ENCODE measurements at regions not wholly inside any gene's neighbourhood (a gene's known extent, or its start where the extent isn't known, plus 50 kb on each side); places are given as distances from the start of the nearest gene placed in this dataset.
"Not testable (repeated sequence)": the region's sequence is repeated elsewhere in the genome, so short reads cannot be mapped to it uniquely, and the experiment has no call there.

GRCh38 chr10:84012431-84012830 is 126.9 kb upstream of the GHITM start:
- no peak overlapping the region for H3K27ac ChIP-seq
- TF ChIP-seq CTCF (IDR thresholded peaks at IDR 0.05) (no peak), ZFX (IDR thresholded peaks at IDR 0.05; ENCODE audit: borderline replicate concordance) (no peak)

DNA sequence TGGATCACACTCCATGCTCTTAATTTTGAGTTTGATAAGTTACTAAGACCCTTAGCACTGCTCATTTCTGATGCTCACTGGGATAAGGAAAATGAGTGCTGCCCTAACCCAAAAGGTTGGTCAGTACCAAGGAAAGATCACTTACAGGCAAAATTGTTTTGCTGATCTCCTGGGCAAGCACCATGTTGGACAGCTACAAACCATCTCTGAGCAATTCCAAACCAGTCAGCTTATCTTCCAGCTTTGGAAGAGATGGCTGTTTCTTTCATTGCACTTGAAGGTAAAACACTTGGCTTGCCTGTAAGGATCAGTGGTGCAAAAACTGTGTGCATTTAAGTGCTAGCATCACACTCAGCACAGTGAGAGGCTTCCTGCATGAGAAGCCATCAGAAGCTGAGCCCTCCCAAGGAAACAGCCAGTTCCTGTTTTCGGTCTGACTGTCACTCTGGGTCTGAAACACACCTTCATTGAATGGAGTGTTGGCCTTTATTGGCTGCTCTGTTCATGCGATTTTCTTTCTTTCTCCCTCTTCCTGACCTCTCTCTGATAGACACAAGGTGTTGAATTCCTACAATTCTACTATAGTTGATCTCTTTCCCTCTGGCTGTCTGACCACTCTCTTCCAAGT is 126.4 kb upstream of the GHITM start:
- TF ChIP-seq ZFX (IDR thresholded peaks at IDR 0.05; ENCODE audit: borderline replicate concordance) (no peak), CTCF (IDR thresholded peaks at IDR 0.05) (no peak)
- H3K27ac ChIP-seq, result no peak overlapping the region

DNA sequence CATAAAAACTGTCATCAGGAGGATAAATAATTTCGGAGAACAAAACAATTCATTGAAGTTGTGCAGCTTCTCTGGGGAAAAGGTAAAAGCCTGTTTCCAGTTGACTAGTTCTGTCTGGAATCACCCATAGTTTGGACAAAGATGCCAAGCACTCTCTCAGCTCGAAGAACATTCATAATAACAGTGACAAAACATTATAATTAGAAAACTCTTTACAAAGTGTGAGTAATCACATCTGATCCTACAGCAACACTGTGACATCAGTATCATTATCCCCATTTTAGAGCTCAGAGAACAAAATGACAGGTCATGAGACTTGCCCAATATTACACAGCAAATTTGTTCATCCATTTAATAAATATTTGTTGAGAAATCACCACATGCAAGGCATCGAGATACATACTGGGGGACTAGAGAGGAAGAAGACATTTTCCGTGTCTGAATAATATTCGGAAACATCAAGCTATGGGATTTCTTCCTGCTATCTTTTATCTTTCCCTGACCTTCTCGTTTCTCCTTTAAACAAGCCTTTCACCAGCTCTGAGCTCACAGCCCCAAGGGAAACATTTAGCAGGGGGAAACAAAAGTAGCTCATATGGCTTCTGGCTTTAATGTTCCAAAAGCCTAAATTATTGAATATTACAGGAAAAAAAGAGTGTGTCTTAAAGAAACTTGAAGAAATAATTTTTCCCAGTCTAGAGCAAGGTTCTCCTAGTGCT is 123.3 kb upstream of the GHITM start:
- no peak overlapping the region for H3K27ac ChIP-seq
- no peak for TF ChIP-seq CTCF (IDR thresholded peaks at IDR 0.05)
- no peak for TF ChIP-seq ZFX (IDR thresholded peaks at IDR 0.05; ENCODE audit: borderline replicate concordance)

DNA sequence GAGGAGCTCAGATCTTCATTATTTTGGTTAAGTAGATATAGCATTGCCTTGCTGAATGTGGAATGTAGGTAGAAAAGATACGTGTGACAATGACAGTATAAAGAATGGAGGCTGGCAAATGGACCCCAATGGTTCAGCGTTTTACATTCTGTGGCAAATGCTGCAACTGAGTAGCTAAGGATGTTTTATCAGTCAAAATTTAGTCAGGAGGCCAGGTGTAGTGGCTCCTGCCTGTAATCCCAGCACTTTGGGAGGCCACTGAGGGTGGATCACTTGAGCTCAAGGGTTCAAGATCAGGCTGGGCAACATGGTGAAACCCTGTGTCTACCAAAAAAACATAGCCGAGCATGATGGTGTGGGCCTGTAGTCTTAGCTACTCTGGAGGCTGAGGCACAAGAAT is 120.5 kb upstream of the GHITM start:
- no peak overlapping the region for H3K27ac ChIP-seq
- TF ChIP-seq ZFX (IDR thresholded peaks at IDR 0.05; ENCODE audit: borderline replicate concordance) (no peak), CTCF (IDR thresholded peaks at IDR 0.05) (no peak)

GRCh38 chr10:84019854-84020458 is 119.4 kb upstream of the GHITM start:
- not testable (repeated sequence) for H3K27ac ChIP-seq

DNA sequence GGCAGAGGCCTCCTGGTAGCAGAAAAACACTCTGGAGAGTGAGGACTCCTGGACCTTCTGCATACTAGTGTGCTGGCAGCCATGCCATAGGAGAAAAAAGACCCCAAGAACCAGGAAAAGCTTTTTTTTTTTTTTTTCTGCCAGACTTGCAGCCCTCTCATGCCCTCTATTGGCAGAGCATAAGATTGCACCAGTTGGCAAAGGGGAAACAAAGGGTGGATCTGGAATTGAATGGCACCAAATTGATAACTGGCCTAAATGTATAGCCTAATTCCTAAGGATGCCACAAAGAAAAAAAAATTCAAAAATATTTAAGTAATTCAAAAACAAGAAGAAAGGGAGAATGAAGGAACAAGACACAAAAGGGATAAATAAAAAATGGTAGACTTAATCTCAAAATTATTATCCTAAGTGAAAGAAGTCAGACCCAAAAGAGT is 112.5 kb upstream of the GHITM start:
- no peak for TF ChIP-seq ZFX (IDR thresholded peaks at IDR 0.05; ENCODE audit: borderline replicate concordance)
- peak; percentile 91 for TF ChIP-seq CTCF (IDR thresholded peaks at IDR 0.05)
- H3K27ac ChIP-seq, result no peak overlapping the region

GRCh38 chr10:84029840-84030239 is 109.5 kb upstream of the GHITM start:
- no peak for TF ChIP-seq CTCF (IDR thresholded peaks at IDR 0.05)
- TF ChIP-seq ZFX (IDR thresholded peaks at IDR 0.05; ENCODE audit: borderline replicate concordance), result no peak

More at GRCh38 chr10:84029840-84030239, 109.5 kb upstream of the GHITM start:
- no peak overlapping the region for H3K27ac ChIP-seq
